NB4 (cell line): ENCODE measurements at regions not wholly inside any gene's neighbourhood (a gene's known extent, or its start where the extent isn't known, plus 50 kb on each side); places are given as distances from the start of the nearest gene placed in this dataset.

Source experiments
- MAX ChIP-seq: IDR thresholded peaks from 2 replicates; pipeline ENCODE4 v1.6.1; 2011; ENCODE audit warnings: low read depth, low read length
- TF ChIP-seq, protein P1 (sequence below): IDR thresholded peaks from one replicate; pipeline ENCODE4 v1.5.1; 2012; ENCODE audit warnings: low read depth, low read length

DNA sequence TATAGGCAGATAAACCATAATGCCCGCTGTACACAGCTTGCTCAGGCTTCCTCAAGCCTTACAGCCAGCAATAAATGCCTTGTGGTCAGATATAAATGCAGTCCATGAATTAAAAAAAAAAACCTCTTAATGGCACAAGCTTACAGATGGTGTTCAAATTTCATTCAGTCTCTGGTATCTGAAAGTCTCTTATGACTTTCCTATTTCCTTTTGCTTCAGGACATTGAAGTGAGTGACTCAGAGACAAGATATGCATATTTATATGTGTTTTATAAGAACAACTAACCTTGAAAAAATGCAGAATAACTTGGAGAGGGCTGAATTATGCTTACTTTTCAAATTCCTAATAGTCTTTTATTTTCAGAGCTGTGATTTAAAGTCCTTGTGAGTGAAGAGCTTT, 426.9 kb upstream of the MIS18BP1 start:
- TF ChIP-seq, protein P1, sequence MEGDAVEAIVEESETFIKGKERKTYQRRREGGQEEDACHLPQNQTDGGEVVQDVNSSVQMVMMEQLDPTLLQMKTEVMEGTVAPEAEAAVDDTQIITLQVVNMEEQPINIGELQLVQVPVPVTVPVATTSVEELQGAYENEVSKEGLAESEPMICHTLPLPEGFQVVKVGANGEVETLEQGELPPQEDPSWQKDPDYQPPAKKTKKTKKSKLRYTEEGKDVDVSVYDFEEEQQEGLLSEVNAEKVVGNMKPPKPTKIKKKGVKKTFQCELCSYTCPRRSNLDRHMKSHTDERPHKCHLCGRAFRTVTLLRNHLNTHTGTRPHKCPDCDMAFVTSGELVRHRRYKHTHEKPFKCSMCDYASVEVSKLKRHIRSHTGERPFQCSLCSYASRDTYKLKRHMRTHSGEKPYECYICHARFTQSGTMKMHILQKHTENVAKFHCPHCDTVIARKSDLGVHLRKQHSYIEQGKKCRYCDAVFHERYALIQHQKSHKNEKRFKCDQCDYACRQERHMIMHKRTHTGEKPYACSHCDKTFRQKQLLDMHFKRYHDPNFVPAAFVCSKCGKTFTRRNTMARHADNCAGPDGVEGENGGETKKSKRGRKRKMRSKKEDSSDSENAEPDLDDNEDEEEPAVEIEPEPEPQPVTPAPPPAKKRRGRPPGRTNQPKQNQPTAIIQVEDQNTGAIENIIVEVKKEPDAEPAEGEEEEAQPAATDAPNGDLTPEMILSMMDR, result no peak
- TF ChIP-seq MAX, result no peak
